Kidney (tissue), 13 donors: ENCODE measurements at regions not wholly inside any gene's neighbourhood (a gene's known extent, or its start where the extent isn't known, plus 50 kb on each side); places are given as distances from the start of the nearest gene placed in this dataset.

Experiments used
- DNase-seq, 5 donors: peaks; one replicate each; pipeline ENCODE4 v3.0.0-alpha.2; 2013 to 2020
- FAIRE-seq: peaks from 2 replicates; lab custom pipeline; 2012; peaks lifted over from hg19 to GRCh38; lab: Jason Lieb, UNC
- H3K27ac ChIP-seq, 2 donors: one replicate each; pipeline ENCODE4 v1.7.0; 2013; ENCODE audit warnings: low read depth in 2 of 2, low read length in 2 of 2, inconsistent platforms in 1 of 2
- H3K27me3 ChIP-seq: one replicate; pipeline ENCODE4 v1.7.1; 2013; ENCODE audit warnings: low read length, inconsistent platforms; ENCODE audit not compliant: control insufficient read depth, insufficient read depth
- H3K36me3 ChIP-seq, 3 donors: one replicate each; pipeline versions ENCODE4 v1.7.0 to v1.7.1; 2013; ENCODE audit warnings: low read length in 3 of 3, control low read depth in 1 of 3, inconsistent platforms in 1 of 3; ENCODE audit not compliant: insufficient read depth in 3 of 3, control insufficient read depth in 2 of 3
- H3K4me1 ChIP-seq, 3 donors: one replicate each; pipeline versions ENCODE4 v1.7.0 to v1.7.1; 2013; ENCODE audit warnings: low read length in 3 of 3, inconsistent platforms in 1 of 3, low read depth in 1 of 3; ENCODE audit not compliant: control insufficient read depth in 2 of 3, insufficient read depth in 2 of 3
- H3K4me3 ChIP-seq, 3 donors: one replicate each; pipeline versions ENCODE4 v1.7.0 to v1.8.1; 2013; ENCODE audit warnings: low read length in 3 of 3, control low read depth in 1 of 3, inconsistent platforms in 1 of 3
- H3K9ac ChIP-seq, 3 donors: one replicate each; pipeline versions ENCODE4 v1.7.0 to v1.7.1; 2013; ENCODE audit warnings: low read length in 3 of 3, control low read depth in 1 of 3, inconsistent platforms in 1 of 3
- H3K9me3 ChIP-seq, 3 donors: one replicate each; pipeline versions ENCODE4 v1.7.0 to v1.7.1; 2013; ENCODE audit warnings: low read length in 3 of 3, control low read depth in 1 of 3, inconsistent platforms in 1 of 3; ENCODE audit not compliant: control insufficient read depth in 2 of 3, insufficient read depth in 1 of 3
- CTCF ChIP-seq: IDR thresholded peaks from 3 replicates; pipeline ENCODE4 v1.5.1; 2012; ENCODE audit warnings: mild to moderate bottlenecking, moderate library complexity, borderline replicate concordance; ENCODE audit not compliant: insufficient read depth; ENCODE audit errors: extremely low read depth
- intact Hi-C: fragments of 100-400 bp; cut with DNase I; formaldehyde crosslinking; loops from one replicate; pipeline ENCODE4 v1.11.1; 2022
- donor health status: control.
- donor health status: control.
- donor health status: control.
- donor health status: control.
- donor health status: control.
- donor health status: DM: yes; HTN: yes; CAD: no.
- donor health status: Normal renal cell carcinoma (clear cell type).

- no peak overlapping the region for H3K4me3 ChIP-seq
- no peak for TF ChIP-seq CTCF
- H3K36me3 ChIP-seq: no peaks in the 10 kb centered on the region
- FAIRE-seq (no peak), DNase-seq (peak in 1 of 5 donors; percentile 55)
- no peaks in the 10 kb centered on the region for H3K9me3 ChIP-seq
- intact Hi-C loops: no loop called here
- no peak overlapping the region for H3K27ac ChIP-seq
- no peaks in the 10 kb centered on the region for H3K27me3 ChIP-seq
- no peak overlapping the region for H3K9ac ChIP-seq
- H3K4me1 ChIP-seq: no peaks in the 10 kb centered on the region
Observed at GRCh38 chr1:184882957-184883815, 91.1 kb downstream of the NIBAN1 start.

DNA sequence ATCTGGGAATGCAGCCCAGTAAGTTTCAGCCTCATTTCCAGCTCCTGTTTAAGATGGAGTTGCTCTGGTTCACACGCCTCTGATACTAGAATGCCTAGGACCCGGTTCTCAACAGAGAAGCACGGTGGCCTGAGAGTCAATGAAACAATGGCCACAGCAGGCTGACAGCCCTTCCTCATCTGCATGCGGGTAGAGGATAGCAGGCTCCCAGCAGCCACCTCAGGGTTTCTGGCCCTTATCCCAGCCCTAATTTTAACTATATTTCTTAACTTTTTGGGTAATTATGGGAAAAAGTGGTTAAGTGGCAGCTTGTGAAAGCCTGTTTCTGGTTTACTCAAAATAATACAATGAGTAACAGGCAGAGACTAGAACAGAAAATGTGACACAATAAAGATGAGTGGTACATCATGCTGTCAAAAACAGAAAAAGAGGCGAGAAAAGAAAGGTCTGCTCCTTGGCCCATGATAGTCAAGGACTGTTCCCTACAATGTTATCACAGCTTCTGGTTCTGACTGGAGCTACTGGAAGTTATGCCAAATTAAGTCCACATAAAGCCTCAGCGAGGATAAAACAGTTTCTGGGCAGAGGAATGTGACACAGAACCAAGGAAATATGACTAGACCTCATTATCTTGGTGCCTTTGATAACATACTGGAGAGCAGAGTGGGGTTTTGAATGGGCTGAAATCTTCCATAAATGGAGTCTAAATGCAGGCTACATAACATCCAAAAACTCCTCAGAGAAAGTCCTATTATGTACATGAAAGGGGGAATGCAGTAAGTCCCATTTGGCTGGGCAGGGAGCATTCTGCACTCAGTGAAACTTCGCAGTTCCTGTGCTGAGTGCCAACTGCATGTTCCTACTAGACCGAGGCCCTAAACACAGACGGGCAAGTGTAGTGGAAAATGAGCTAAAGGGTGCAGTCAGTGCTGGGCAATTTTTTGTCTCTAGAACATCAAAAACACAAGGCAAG, 92.1 kb downstream of the NIBAN1 start:
- no peak overlapping the region for H3K9ac ChIP-seq
- no peaks in the 10 kb centered on the region for H3K27me3 ChIP-seq
- H3K9me3 ChIP-seq: no peaks in the 10 kb centered on the region
- intact Hi-C loops: no loop called here
- no peak overlapping the region for H3K4me3 ChIP-seq
- H3K27ac ChIP-seq: no peak overlapping the region
- H3K36me3 ChIP-seq: no peaks in the 10 kb centered on the region
- DNase-seq (peak in 1 of 5 donors; percentile 6), FAIRE-seq (no peak)
- no peak for TF ChIP-seq CTCF
- no peaks in the 10 kb centered on the region for H3K4me1 ChIP-seq

GRCh38 chr1:184879876-184880557, 94.3 kb downstream of the NIBAN1 start:
- H3K9me3 ChIP-seq: no peaks in the 10 kb centered on the region
- TF ChIP-seq CTCF: no peak
- H3K4me3 ChIP-seq: no peak overlapping the region
- no peak overlapping the region for H3K9ac ChIP-seq
- no peaks in the 10 kb centered on the region for H3K36me3 ChIP-seq
- no peaks in the 10 kb centered on the region for H3K4me1 ChIP-seq
- FAIRE-seq: no peak
- H3K27me3 ChIP-seq: no peaks in the 10 kb centered on the region
- H3K27ac ChIP-seq: no peak overlapping the region
- DNase-seq: no peak
- intact Hi-C loops: no loop called here
